Endothelial cell of umbilical vein (primary cell): ENCODE measurements at regions not wholly inside any gene's neighbourhood (a gene's known extent, or its start where the extent isn't known, plus 50 kb on each side); places are given as distances from the start of the nearest gene placed in this dataset.

Experiments
- BruUV-seq: library from RNA; stranded (reverse); fragments of 400-500 nt; replicated peaks from 2 replicates; lab custom pipeline; 2021; lab: Mats Ljungman, UMichigan
- CTCF ChIA-PET: fragments of 300-600, 350-600 bp; sonication (Branson Sonifier 250); formaldehyde crosslinking; loops from one replicate; lab custom pipeline; 2021; ENCODE audit warnings: antibody characterized with exemption, inconsistent platforms; lab: Charles Lee
- POLR2A ChIA-PET: fragments of 300-600, 350-600 bp; sonication (Branson Sonifier 250); formaldehyde crosslinking; loops from one replicate; lab custom pipeline; 2021; ENCODE audit warnings: antibody characterized with exemption, inconsistent platforms; lab: Charles Lee
- DNase-seq: peaks from one replicate; pipeline ENCODE4 v3.0.0-alpha.2; 2011; ENCODE audit warnings: low read depth, low spot score
- FAIRE-seq: peaks from 2 replicates; lab custom pipeline; 2011; peaks lifted over from hg19 to GRCh38; lab: Jason Lieb, UNC
- H2AFZ ChIP-seq: 2 replicates; pipeline ENCODE4 v1.6.0; 2012; ENCODE audit warnings: low read depth, low read length, control low read depth, inconsistent platforms
- H3K27ac ChIP-seq: 2 replicates; pipeline ENCODE4 v1.5.1; 2011; ENCODE audit warnings: low read depth, mild to moderate bottlenecking, control low read depth, low read length, moderate library complexity; ENCODE audit not compliant: insufficient read depth
- H3K27me3 ChIP-seq, 2 experiments: 2 replicates each; pipeline versions ENCODE4 v1.6.0 to v1.6.1; 2011; ENCODE audit warnings: low read length in 2 of 2, mixed read lengths in 1 of 2; ENCODE audit not compliant: control insufficient read depth in 2 of 2, insufficient read depth in 2 of 2
- H3K36me3 ChIP-seq, 2 experiments: 2 replicates in 1 of 2; 3 replicates in 1 of 2; pipeline ENCODE4 v1.5.1; 2011; ENCODE audit warnings: low read length in 2 of 2, mild to moderate bottlenecking in 1 of 2, moderate library complexity in 1 of 2; ENCODE audit not compliant: control insufficient read depth in 2 of 2, insufficient read depth in 2 of 2; ENCODE audit errors: extremely low read depth in 1 of 2
- H3K4me1 ChIP-seq: 3 replicates; pipeline ENCODE4 v1.5.1; 2011; ENCODE audit warnings: mild to moderate bottlenecking, low read length; ENCODE audit not compliant: control insufficient read depth, insufficient read depth; ENCODE audit errors: extremely low read depth
- H3K4me2 ChIP-seq: 2 replicates; pipeline ENCODE4 v1.6.1; 2011; ENCODE audit warnings: low read length, control low read depth, mixed read lengths; ENCODE audit not compliant: insufficient read depth
- H3K4me3 ChIP-seq, 3 experiments: fragments of 200-600 bp in 1 of 3; sonication (generic), shearing (Covaris generic) in 1 of 3; replicated peaks in 1 of 3; 2 replicates each; pipeline ENCODE4 v1.5.1; 2011 to 2016; ENCODE audit warnings: control low read depth in 3 of 3, low read length in 3 of 3, mild to moderate bottlenecking in 2 of 3, inconsistent platforms in 1 of 3, low read depth in 1 of 3, moderate library complexity in 1 of 3; ENCODE audit not compliant: insufficient read depth in 1 of 3
- H3K79me2 ChIP-seq: 2 replicates; pipeline ENCODE4 v1.6.0; 2012; ENCODE audit warnings: low read length, inconsistent platforms; ENCODE audit not compliant: control insufficient read depth, insufficient read depth
- H3K9ac ChIP-seq: replicated peaks from 2 replicates; pipeline ENCODE3; 2011; ENCODE audit warnings: low read length, control low read depth; ENCODE audit not compliant: insufficient read depth; ENCODE audit errors: extremely low read depth
- H3K9me1 ChIP-seq: replicated peaks from 3 replicates; pipeline ENCODE4 v1.6.0; 2011; ENCODE audit warnings: mild to moderate bottlenecking, low read length; ENCODE audit not compliant: control insufficient read depth, insufficient read depth; ENCODE audit errors: extremely low read depth
- H3K9me3 ChIP-seq: replicated peaks from 2 replicates; pipeline ENCODE4 v1.5.1; 2012; ENCODE audit warnings: low read length, inconsistent platforms; ENCODE audit not compliant: control insufficient read depth, insufficient read depth
- H4K20me1 ChIP-seq: replicated peaks from 2 replicates; pipeline ENCODE3; 2011; ENCODE audit warnings: mild to moderate bottlenecking, low read length; ENCODE audit not compliant: control insufficient read depth, insufficient read depth; ENCODE audit errors: extremely low read depth
- EZH2 ChIP-seq: IDR thresholded peaks from 2 replicates; pipeline ENCODE4 v1.6.1; 2012; ENCODE audit warnings: borderline replicate concordance, low read depth, mild to moderate bottlenecking, moderate library complexity, low read length, inconsistent platforms; ENCODE audit not compliant: severe bottlenecking
- FOS ChIP-seq: IDR thresholded peaks from 2 replicates; pipeline ENCODE4 v1.6.1; 2011; ENCODE audit warnings: mild to moderate bottlenecking, low read length, moderate library complexity, borderline replicate concordance; ENCODE audit not compliant: insufficient read depth
- GATA2 ChIP-seq: IDR thresholded peaks from 2 replicates; pipeline ENCODE4 v1.7.0; 2011; ENCODE audit warnings: low read depth, mild to moderate bottlenecking, moderate library complexity, mixed read lengths, low read length; ENCODE audit not compliant: insufficient read length, insufficient read depth
- JUN ChIP-seq: IDR thresholded peaks from 2 replicates; pipeline ENCODE4 v1.6.1; 2011; ENCODE audit warnings: borderline replicate concordance, low read depth; ENCODE audit not compliant: insufficient read length, insufficient read depth
- MYC ChIP-seq: IDR thresholded peaks from one replicate; pipeline ENCODE4 v1.6.1; 2011; ENCODE audit warnings: mild to moderate bottlenecking, low read depth, low read length
- POLR2A ChIP-seq: IDR thresholded peaks from 2 replicates; pipeline ENCODE4 v1.6.1; 2012; ENCODE audit warnings: low read depth, mild to moderate bottlenecking, control low read depth, low read length
- POLR2AphosphoS5 ChIP-seq: IDR thresholded peaks from 2 replicates; pipeline ENCODE4 v1.6.1; 2012; ENCODE audit warnings: low read depth, mild to moderate bottlenecking, control low read depth, low read length, moderate library complexity; ENCODE audit not compliant: insufficient read depth
- dilution Hi-C: fragments of 300-500 bp; cut with MboI; formaldehyde crosslinking; loops from one replicate; pipeline ENCODE4 v1.15.0; 2019; ENCODE audit warnings: low sequenced_read_pairs; ENCODE audit not compliant: extremely low pct_ligation_motif_present
- intact Hi-C: fragments of 100-400 bp; cut with micrococcal nuclease; formaldehyde crosslinking; loops from one replicate; pipeline ENCODE4 v1.10.0; 2022
- TF ChIP-seq, protein P1 (sequence below): IDR thresholded peaks from 2 replicates; pipeline ENCODE4 v1.6.1; 2011; ENCODE audit not compliant: insufficient read depth, insufficient read length
- TF ChIP-seq, protein P2 (sequence below), 2 donors: IDR thresholded peaks; 1 replicate in 1 of 2; 2 replicates in 1 of 2; pipeline ENCODE4 v1.5.1; 2011; ENCODE audit warnings: low read length in 2 of 2, mild to moderate bottlenecking in 2 of 2, moderate library complexity in 2 of 2, control low read depth in 1 of 2, inconsistent platforms in 1 of 2, low read depth in 1 of 2; ENCODE audit not compliant: insufficient read depth in 1 of 2; ENCODE audit errors: extremely low read depth in 1 of 2

DNA sequence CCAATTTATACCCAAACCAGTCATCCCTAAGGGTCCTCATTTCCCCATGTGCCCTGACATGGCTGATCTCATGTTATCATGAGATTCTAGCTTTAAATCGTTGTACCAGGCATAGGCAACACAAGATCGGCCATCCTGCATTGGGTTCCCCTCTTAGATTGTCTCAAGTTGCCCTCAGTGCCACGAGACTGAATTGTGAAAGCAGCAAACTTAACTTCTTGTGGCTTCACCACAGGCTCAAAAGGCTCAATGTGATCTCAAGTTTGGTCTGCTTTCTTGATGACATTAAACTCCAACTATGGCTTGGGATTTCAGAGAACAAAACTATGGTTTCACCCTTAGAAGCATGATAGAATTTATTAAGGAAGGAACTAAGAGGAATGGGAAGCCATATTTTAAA lies 168.5 kb upstream of the SYT6 start:
- ChIA-PET POLR2A (no interaction called here), CTCF (no interaction called here)
- Histone ChIP-seq H2AFZ (no peak overlapping the region), H3K27ac (no peak overlapping the region), H3K9ac (no peak overlapping the region), H3K4me2 (no peak overlapping the region), H3K27me3 (no peaks in the 10 kb centered on the region), H3K9me1 (no peaks in the 10 kb centered on the region), H3K4me1 (no peaks in the 10 kb centered on the region), H4K20me1 (no peaks in the 10 kb centered on the region), H3K36me3 (no peaks in the 10 kb centered on the region), H3K4me3 (no peak overlapping the region), H3K9me3 (no peaks in the 10 kb centered on the region), H3K79me2 (no peaks in the 10 kb centered on the region)
- BruUV-seq: no TSS peak
- dilution Hi-C loops (no loop called here), intact Hi-C loops (no loop called here)
- FAIRE-seq: no peak
- TF ChIP-seq, protein P1, sequence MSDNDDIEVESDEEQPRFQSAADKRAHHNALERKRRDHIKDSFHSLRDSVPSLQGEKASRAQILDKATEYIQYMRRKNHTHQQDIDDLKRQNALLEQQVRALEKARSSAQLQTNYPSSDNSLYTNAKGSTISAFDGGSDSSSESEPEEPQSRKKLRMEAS: no peak
- TF ChIP-seq MYC: no peak
- TF ChIP-seq, protein P2, sequence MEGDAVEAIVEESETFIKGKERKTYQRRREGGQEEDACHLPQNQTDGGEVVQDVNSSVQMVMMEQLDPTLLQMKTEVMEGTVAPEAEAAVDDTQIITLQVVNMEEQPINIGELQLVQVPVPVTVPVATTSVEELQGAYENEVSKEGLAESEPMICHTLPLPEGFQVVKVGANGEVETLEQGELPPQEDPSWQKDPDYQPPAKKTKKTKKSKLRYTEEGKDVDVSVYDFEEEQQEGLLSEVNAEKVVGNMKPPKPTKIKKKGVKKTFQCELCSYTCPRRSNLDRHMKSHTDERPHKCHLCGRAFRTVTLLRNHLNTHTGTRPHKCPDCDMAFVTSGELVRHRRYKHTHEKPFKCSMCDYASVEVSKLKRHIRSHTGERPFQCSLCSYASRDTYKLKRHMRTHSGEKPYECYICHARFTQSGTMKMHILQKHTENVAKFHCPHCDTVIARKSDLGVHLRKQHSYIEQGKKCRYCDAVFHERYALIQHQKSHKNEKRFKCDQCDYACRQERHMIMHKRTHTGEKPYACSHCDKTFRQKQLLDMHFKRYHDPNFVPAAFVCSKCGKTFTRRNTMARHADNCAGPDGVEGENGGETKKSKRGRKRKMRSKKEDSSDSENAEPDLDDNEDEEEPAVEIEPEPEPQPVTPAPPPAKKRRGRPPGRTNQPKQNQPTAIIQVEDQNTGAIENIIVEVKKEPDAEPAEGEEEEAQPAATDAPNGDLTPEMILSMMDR (IDR thresholded peaks at IDR 0.05; ENCODE audit: extremely low read depth in 1 of 2, insufficient read depth in 1 of 2, low read depth in 1 of 2, low read length in 2 of 2): no peak
- TF ChIP-seq GATA2: no peak
- TF ChIP-seq POLR2A: no peak
- no peak for TF ChIP-seq EZH2
- TF ChIP-seq POLR2AphosphoS5: no peak
- TF ChIP-seq JUN: no peak
- no peak for TF ChIP-seq FOS
- DNase-seq: no peak
